Lower leg skin (tissue), 4 donors: ENCODE measurements at regions not wholly inside any gene's neighbourhood (a gene's known extent, or its start where the extent isn't known, plus 50 kb on each side); places are given as distances from the start of the nearest gene placed in this dataset.

Experiments
- DNase-seq, 2 donors: peaks; one replicate each; pipeline ENCODE4 v3.0.0-alpha.2; 2019; ENCODE audit warnings: low spot score in 2 of 2
- H3K4me3 ChIP-seq: fragments of 200-600 bp; sonication (generic); 2 replicates; pipeline ENCODE4 v1.5.1; 2017; ENCODE audit warnings: mild to moderate bottlenecking, low read depth; ENCODE audit not compliant: poor library complexity, severe bottlenecking
- CTCF ChIP-seq, 3 donors: fragments of 450-650 bp; IDR thresholded peaks; one replicate each; pipeline ENCODE4 v1.5.1; 2016; ENCODE audit warnings: antibody characterized with exemption in 3 of 3, mild to moderate bottlenecking in 3 of 3, moderate library complexity in 2 of 3
- POLR2A ChIP-seq, 2 donors: fragments of 450-650 bp; IDR thresholded peaks; one replicate each; pipeline ENCODE4 v1.6.1; 2016 to 2017; ENCODE audit warnings: antibody characterized with exemption in 2 of 2, mild to moderate bottlenecking in 1 of 2, moderate library complexity in 1 of 2
- WGBS, 2 donors: methylation state at CpG; one replicate each; pipeline ENCODE4 v1.1.5; 2018; 5-methylcytosine and 5-hydroxymethylcytosine counted together
- intact Hi-C: fragments of 100-400 bp; cut with DNase I; formaldehyde crosslinking; loops from one replicate; pipeline ENCODE4 v1.15.0; 2023; ENCODE audit warnings: low total_unique reads

GRCh38 chr2:37544591-37545031 is 126.8 kb downstream of the CDC42EP3 start:
- intact Hi-C loops, result no loop called here
- no peak overlapping the region for H3K4me3 ChIP-seq
- no peak for DNase-seq
- 59 to 60% methylated on average over 1 of the region's 1 CpG for WGBS, 2 donors
- TF ChIP-seq CTCF (IDR thresholded peaks at IDR 0.05) (no peak), POLR2A (IDR thresholded peaks at IDR 0.05) (no peak)

- 66% methylated on average over 4 of the region's 4 CpGs for WGBS, 2 donors
- no peak for DNase-seq
- intact Hi-C loops, result no loop called here
- TF ChIP-seq POLR2A (IDR thresholded peaks at IDR 0.05) (no peak), CTCF (IDR thresholded peaks at IDR 0.05) (no peak)
- H3K4me3 ChIP-seq, result no peak overlapping the region
Measured at GRCh38 chr2:37549598-37549997, 121.8 kb downstream of the CDC42EP3 start.

- DNase-seq, result no peak
- intact Hi-C loops, result no loop called here
- H3K4me3 ChIP-seq, result no peak overlapping the region
- no peak for TF ChIP-seq CTCF (IDR thresholded peaks at IDR 0.05)
- TF ChIP-seq POLR2A (IDR thresholded peaks at IDR 0.05), result no peak
Measured at GRCh38 chr2:37550190-37550589, 121.3 kb downstream of the CDC42EP3 start.

GRCh38 chr2:37551783-37552182 is 119.7 kb downstream of the CDC42EP3 start:
- no peak for TF ChIP-seq POLR2A (IDR thresholded peaks at IDR 0.05)
- no peak for TF ChIP-seq CTCF (IDR thresholded peaks at IDR 0.05)
- 90 to 94% methylated on average over 3 of the region's 3 CpGs for WGBS, 2 donors
- no peak for DNase-seq
- intact Hi-C loops, result loop anchor here (2.0 kb wide), 1 partner anchor 17 kb away; no protein-coding TSS in a partner anchor
- no peak overlapping the region for H3K4me3 ChIP-seq

GRCh38 chr2:37552339-37552738 is 119.1 kb downstream of the CDC42EP3 start:
- intact Hi-C loops, result loop anchor here (2.0 kb wide), 1 partner anchor 18 kb away; no protein-coding TSS in a partner anchor
- DNase-seq, result no peak
- WGBS, 2 donors, result 65 to 93% methylated on average over 2 of the region's 2 CpGs
- H3K4me3 ChIP-seq, result no peak overlapping the region
- TF ChIP-seq CTCF (IDR thresholded peaks at IDR 0.05), result no peak
- no peak for TF ChIP-seq POLR2A (IDR thresholded peaks at IDR 0.05)
